ENCODE measurements at regions not wholly inside any gene's neighbourhood (a gene's known extent, or its start where the extent isn't known, plus 50 kb on each side); places are given as distances from the start of the nearest gene placed in this dataset.
A peak's percentile ranks its signal among the peaks of the same experiment; 100 is the strongest.

- TF ChIP-seq ZNF395 (CRISPR knock-in tag; IDR thresholded peaks at IDR 0.05) (no peak), SRSF1 (IDR thresholded peaks at IDR 0.05; ENCODE audit: low read depth, low read length) (no peak), ZNF324 (CRISPR knock-in tag; IDR thresholded peaks at IDR 0.05) (no peak), KAT7 (CRISPR knock-in tag; IDR thresholded peaks at IDR 0.05; ENCODE audit: borderline replicate concordance) (no peak), ZNF24 (IDR thresholded peaks at IDR 0.05) (no peak), PURB (CRISPR knock-in tag; IDR thresholded peaks at IDR 0.05; ENCODE audit: low read depth) (no peak), RBM25 (IDR thresholded peaks at IDR 0.05; ENCODE audit: low read depth, low read length, severe bottlenecking) (no peak), BHLHE40 (IDR thresholded peaks at IDR 0.05; ENCODE audit: low read length) (0 out of 2 replicates have a peak, but pooled peaks have one; percentile 20), HOXB6 (CRISPR knock-in tag; IDR thresholded peaks at IDR 0.05; ENCODE audit: borderline replicate concordance) (no peak), EWSR1 (IDR thresholded peaks at IDR 0.05; ENCODE audit: borderline replicate concordance, low read depth, partially characterized antibody) (no peak), HMGN3 (IDR thresholded peaks at IDR 0.05; ENCODE audit: borderline replicate concordance, extremely low read depth, insufficient read length, low read depth, low read length) (no peak), ZNF75A (CRISPR knock-in tag; IDR thresholded peaks at IDR 0.05) (no peak), FOXP1 (CRISPR knock-in tag; IDR thresholded peaks at IDR 0.05) (no peak), POLR3G (IDR thresholded peaks at IDR 0.05; ENCODE audit: extremely low read depth, insufficient read length, insufficient replicate concordance) (no peak), ELF2 (CRISPR knock-in tag; IDR thresholded peaks at IDR 0.05) (no peak), ZBTB7A (IDR thresholded peaks at IDR 0.05; ENCODE audit: borderline replicate concordance, control insufficient read depth, low read depth, low read length) (peak; percentile 44), YBX1 (IDR thresholded peaks at IDR 0.05) (no peak), RAD51 (IDR thresholded peaks at IDR 0.05; ENCODE audit: borderline replicate concordance, low read depth) (no peak), LCOR (CRISPR knock-in tag; IDR thresholded peaks at IDR 0.05) (no peak), MAFG (tag; conservative IDR thresholded peaks at IDR 0.05) (no peak), CREBBP (IDR thresholded peaks at IDR 0.05; ENCODE audit: low read depth, low read length) (no peak), PHTF2 (CRISPR knock-in tag; IDR thresholded peaks at IDR 0.05) (no peak), ZNF354B (CRISPR knock-in tag; IDR thresholded peaks at IDR 0.05) (no peak), PTBP1 (IDR thresholded peaks at IDR 0.05; ENCODE audit: low read depth, low read length) (no peak)
- TF ChIP-seq, protein P1, sequence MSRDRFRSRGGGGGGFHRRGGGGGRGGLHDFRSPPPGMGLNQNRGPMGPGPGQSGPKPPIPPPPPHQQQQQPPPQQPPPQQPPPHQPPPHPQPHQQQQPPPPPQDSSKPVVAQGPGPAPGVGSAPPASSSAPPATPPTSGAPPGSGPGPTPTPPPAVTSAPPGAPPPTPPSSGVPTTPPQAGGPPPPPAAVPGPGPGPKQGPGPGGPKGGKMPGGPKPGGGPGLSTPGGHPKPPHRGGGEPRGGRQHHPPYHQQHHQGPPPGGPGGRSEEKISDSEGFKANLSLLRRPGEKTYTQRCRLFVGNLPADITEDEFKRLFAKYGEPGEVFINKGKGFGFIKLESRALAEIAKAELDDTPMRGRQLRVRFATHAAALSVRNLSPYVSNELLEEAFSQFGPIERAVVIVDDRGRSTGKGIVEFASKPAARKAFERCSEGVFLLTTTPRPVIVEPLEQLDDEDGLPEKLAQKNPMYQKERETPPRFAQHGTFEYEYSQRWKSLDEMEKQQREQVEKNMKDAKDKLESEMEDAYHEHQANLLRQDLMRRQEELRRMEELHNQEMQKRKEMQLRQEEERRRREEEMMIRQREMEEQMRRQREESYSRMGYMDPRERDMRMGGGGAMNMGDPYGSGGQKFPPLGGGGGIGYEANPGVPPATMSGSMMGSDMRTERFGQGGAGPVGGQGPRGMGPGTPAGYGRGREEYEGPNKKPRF (IDR thresholded peaks at IDR 0.05; ENCODE audit: low read depth, low read length) = no peak
- TF ChIP-seq, protein P2, sequence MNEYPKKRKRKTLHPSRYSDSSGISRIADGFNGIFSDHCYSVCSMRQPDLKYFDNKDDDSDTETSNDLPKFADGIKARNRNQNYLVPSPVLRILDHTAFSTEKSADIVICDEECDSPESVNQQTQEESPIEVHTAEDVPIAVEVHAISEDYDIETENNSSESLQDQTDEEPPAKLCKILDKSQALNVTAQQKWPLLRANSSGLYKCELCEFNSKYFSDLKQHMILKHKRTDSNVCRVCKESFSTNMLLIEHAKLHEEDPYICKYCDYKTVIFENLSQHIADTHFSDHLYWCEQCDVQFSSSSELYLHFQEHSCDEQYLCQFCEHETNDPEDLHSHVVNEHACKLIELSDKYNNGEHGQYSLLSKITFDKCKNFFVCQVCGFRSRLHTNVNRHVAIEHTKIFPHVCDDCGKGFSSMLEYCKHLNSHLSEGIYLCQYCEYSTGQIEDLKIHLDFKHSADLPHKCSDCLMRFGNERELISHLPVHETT (CRISPR knock-in tag; conservative IDR thresholded peaks at IDR 0.05 in 1 of 2, IDR thresholded peaks at IDR 0.05 in 1 of 2) = no peak
Measured at GRCh38 chr6:43986177-43986825, 141.0 kb downstream of the MRPL14 start (continued).

All from K562 (cell line).